ENCODE measurements at regions not wholly inside any gene's neighbourhood (a gene's known extent, or its start where the extent isn't known, plus 50 kb on each side); places are given as distances from the start of the nearest gene placed in this dataset.
"Not testable (repeated sequence)": the region's sequence is repeated elsewhere in the genome, so short reads cannot be mapped to it uniquely, and the experiment has no call there.

DNA sequence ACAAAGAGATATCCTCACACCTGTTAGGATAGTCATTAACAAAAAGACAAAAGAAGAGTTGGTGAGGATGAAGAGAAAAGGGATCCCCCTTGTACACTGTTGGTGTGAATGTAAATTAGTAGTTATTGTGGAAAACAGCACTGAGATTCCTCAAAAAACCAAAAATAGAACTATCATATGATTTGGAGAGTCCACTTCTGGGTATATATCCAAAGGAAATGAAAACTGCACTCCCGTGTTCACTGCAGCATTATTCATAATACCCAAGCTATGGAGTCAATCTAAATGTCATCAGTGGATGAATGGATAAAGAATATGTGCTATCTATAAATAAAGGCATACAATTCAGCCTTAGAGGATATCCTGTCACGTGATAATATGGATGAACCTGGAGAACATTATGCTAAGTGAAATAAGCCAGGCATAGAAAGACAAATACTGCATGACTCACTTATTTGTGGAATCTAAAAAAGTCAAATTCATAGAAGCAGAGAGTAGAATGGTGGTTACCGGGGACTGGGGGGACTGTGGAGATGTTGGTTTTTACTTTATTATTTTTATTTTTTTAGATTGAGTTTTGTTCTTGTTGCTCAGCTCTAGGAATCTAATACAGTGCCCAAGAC lies 114.6 kb upstream of the PABPC3 start:
- TF ChIP-seq, protein P1, sequence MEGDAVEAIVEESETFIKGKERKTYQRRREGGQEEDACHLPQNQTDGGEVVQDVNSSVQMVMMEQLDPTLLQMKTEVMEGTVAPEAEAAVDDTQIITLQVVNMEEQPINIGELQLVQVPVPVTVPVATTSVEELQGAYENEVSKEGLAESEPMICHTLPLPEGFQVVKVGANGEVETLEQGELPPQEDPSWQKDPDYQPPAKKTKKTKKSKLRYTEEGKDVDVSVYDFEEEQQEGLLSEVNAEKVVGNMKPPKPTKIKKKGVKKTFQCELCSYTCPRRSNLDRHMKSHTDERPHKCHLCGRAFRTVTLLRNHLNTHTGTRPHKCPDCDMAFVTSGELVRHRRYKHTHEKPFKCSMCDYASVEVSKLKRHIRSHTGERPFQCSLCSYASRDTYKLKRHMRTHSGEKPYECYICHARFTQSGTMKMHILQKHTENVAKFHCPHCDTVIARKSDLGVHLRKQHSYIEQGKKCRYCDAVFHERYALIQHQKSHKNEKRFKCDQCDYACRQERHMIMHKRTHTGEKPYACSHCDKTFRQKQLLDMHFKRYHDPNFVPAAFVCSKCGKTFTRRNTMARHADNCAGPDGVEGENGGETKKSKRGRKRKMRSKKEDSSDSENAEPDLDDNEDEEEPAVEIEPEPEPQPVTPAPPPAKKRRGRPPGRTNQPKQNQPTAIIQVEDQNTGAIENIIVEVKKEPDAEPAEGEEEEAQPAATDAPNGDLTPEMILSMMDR (IDR thresholded peaks at IDR 0.05; ENCODE audit: borderline replicate concordance, extremely low read depth, low read length, poor library complexity, severe bottlenecking): not testable (repeated sequence)
- not testable (repeated sequence) for TF ChIP-seq EZH2 (IDR thresholded peaks at IDR 0.05; ENCODE audit: borderline replicate concordance, low read depth, low read length, severe bottlenecking)
